Keratinocyte (primary cell): ENCODE measurements at regions not wholly inside any gene's neighbourhood (a gene's known extent, or its start where the extent isn't known, plus 50 kb on each side); places are given as distances from the start of the nearest gene placed in this dataset.

ENCODE experiments used
- EZH2 ChIP-seq: IDR thresholded peaks from one replicate; pipeline ENCODE4 v1.6.1; 2012; ENCODE audit warnings: inconsistent platforms, mild to moderate bottlenecking, low read length, moderate library complexity
- TF ChIP-seq, protein P1 (sequence below), 3 experiments: IDR thresholded peaks in 1 of 3; conservative IDR thresholded peaks in 1 of 3; optimal IDR thresholded peaks in 1 of 3; 2 replicates in 2 of 3; 3 replicates in 1 of 3; pipeline versions ENCODE3 to v1.5.1; 2011; ENCODE audit warnings: low read length in 3 of 3, mild to moderate bottlenecking in 3 of 3, moderate library complexity in 2 of 3, control low read depth in 1 of 3, inconsistent platforms in 1 of 3; ENCODE audit not compliant: insufficient read depth in 2 of 3; ENCODE audit errors: extremely low read depth in 1 of 3

DNA sequence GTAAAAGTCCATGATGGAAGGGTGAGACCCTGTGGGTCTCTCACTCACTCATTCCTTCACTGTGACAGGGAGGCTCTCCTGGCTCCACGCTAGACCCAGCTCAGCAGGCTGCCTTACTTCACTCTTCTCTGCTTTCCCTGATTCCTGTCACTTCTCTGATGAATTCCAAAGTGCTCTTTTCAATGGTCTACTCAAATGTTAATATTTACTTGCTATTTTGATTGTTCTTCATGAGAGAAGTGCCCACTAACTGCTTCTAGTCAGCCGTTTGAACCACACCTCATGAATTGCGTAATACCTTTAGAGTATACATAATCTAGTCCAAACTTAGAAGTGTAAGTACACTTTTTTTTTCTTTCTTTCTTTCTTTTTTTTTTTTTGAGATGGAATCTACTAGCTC is 1350.2 kb upstream of the RAG2 start:
- TF ChIP-seq, protein P1, sequence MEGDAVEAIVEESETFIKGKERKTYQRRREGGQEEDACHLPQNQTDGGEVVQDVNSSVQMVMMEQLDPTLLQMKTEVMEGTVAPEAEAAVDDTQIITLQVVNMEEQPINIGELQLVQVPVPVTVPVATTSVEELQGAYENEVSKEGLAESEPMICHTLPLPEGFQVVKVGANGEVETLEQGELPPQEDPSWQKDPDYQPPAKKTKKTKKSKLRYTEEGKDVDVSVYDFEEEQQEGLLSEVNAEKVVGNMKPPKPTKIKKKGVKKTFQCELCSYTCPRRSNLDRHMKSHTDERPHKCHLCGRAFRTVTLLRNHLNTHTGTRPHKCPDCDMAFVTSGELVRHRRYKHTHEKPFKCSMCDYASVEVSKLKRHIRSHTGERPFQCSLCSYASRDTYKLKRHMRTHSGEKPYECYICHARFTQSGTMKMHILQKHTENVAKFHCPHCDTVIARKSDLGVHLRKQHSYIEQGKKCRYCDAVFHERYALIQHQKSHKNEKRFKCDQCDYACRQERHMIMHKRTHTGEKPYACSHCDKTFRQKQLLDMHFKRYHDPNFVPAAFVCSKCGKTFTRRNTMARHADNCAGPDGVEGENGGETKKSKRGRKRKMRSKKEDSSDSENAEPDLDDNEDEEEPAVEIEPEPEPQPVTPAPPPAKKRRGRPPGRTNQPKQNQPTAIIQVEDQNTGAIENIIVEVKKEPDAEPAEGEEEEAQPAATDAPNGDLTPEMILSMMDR (optimal IDR thresholded peaks at IDR 0.05 in 1 of 3, IDR thresholded peaks at IDR 0.05 in 1 of 3, conservative IDR thresholded peaks at IDR 0.05 in 1 of 3; ENCODE audit: extremely low read depth in 1 of 3, insufficient read depth in 2 of 3, low read length in 3 of 3), result no peak
- TF ChIP-seq EZH2, result no peak
